Esophagus squamous epithelium (tissue), 5 donors: ENCODE measurements at regions not wholly inside any gene's neighbourhood (a gene's known extent, or its start where the extent isn't known, plus 50 kb on each side); places are given as distances from the start of the nearest gene placed in this dataset.
A peak's percentile ranks its signal among the peaks of the same experiment; 100 is the strongest.
"Not testable (repeated sequence)": the region's sequence is repeated elsewhere in the genome, so short reads cannot be mapped to it uniquely, and the experiment has no call there.

Experiments
- DNase-seq: peaks from one replicate; lab custom pipeline; 2025; lab: John Stamatoyannopoulos, UW
- H3K27ac ChIP-seq, 4 donors: fragments of 200-600 bp; sonication (generic); one replicate each; pipeline ENCODE4 v1.5.1; 2016 to 2019; ENCODE audit warnings: mild to moderate bottlenecking in 1 of 4
- H3K27me3 ChIP-seq, 4 donors: fragments of 200-600 bp; sonication (generic); 1 replicate in 3 of 4; 2 replicates in 1 of 4; pipeline versions ENCODE4 v1.5.1 to v1.6.0; 2017 to 2021; ENCODE audit warnings: antibody characterized with exemption in 1 of 4
- H3K36me3 ChIP-seq, 3 donors: fragments of 200-600 bp; sonication (generic); one replicate each; pipeline ENCODE4 v1.5.1; 2016 to 2019
- H3K4me1 ChIP-seq, 3 donors: fragments of 200-600 bp; sonication (generic); one replicate each; pipeline ENCODE4 v1.5.1; 2017 to 2019
- H3K4me3 ChIP-seq, 4 donors: fragments of 200-600 bp; sonication (generic); 1 replicate in 3 of 4; 2 replicates in 1 of 4; pipeline ENCODE4 v1.5.1; 2016 to 2019; ENCODE audit warnings: mild to moderate bottlenecking in 2 of 4, moderate library complexity in 1 of 4
- H3K9me3 ChIP-seq, 3 donors: fragments of 200-600 bp; sonication (generic); one replicate each; pipeline ENCODE4 v1.5.1; 2016 to 2019
- CTCF ChIP-seq, 6 experiments: fragments of 450-650 bp in 4 of 6; fragments of 200-600 bp in 2 of 6; sonication (generic) in 2 of 6; IDR thresholded peaks; one replicate each; pipeline ENCODE4 v1.5.1; 2016 to 2019; ENCODE audit warnings: antibody characterized with exemption in 6 of 6, mild to moderate bottlenecking in 4 of 6, moderate library complexity in 4 of 6
- POLR2A ChIP-seq, 4 donors: fragments of 450-650 bp; IDR thresholded peaks; one replicate each; pipeline ENCODE4 v1.6.1; 2017; ENCODE audit warnings: antibody characterized with exemption in 4 of 4, mild to moderate bottlenecking in 4 of 4, moderate library complexity in 3 of 4
- WGBS, 2 donors: methylation state at CpG; one replicate each; pipeline ENCODE4 v1.1.5; 2018; 5-methylcytosine and 5-hydroxymethylcytosine counted together
- intact Hi-C: fragments of 100-400 bp; cut with DNase I; formaldehyde crosslinking; loops from one replicate; pipeline ENCODE4 v1.15.0; 2022
- donor health status: DM: yes; HTN: yes; CAD: no.

GRCh38 chr2:109721135-109721534 is 73.0 kb upstream of the RGPD5 start:
- Histone ChIP-seq H3K27ac (peak overlapping the region; percentile 82 to 90 (median 84)), H3K27me3 (no peaks in the 10 kb centered on the region), H3K36me3 (no peaks in the 10 kb centered on the region), H3K4me3 (peak overlapping the region in 1 of 4 donors; percentile 10), H3K4me1 (peaks cover 20 to 54% (median 21%) of the 10 kb centered on the region in 3 donors), H3K9me3 (no peaks in the 10 kb centered on the region)
- WGBS, 2 donors = 20 to 51% methylated on average over 7 to 9 of the region's 9 CpGs
- DNase-seq = no peak
- TF ChIP-seq CTCF (IDR thresholded peaks at IDR 0.05) (no peak), POLR2A (IDR thresholded peaks at IDR 0.05) (no peak)
- intact Hi-C loops = no loop called here

GRCh38 chr2:109721626-109722025 is 72.5 kb upstream of the RGPD5 start:
- Histone ChIP-seq H3K4me1 (peaks cover 20 to 59% (median 21%) of the 10 kb centered on the region in 3 donors), H3K4me3 (peak overlapping the region in 1 of 4 donors; percentile 10), H3K27me3 (no peaks in the 10 kb centered on the region), H3K9me3 (no peaks in the 10 kb centered on the region), H3K27ac (peak overlapping the region; percentile 67 to 90 (median 84)), H3K36me3 (no peaks in the 10 kb centered on the region)
- TF ChIP-seq POLR2A (IDR thresholded peaks at IDR 0.05) = no peak
- TF ChIP-seq CTCF (IDR thresholded peaks at IDR 0.05) = no peak
- DNase-seq = no peak
- intact Hi-C loops = no loop called here
- 41 to 72% methylated on average over 2 to 7 of the region's 8 CpGs for WGBS, 2 donors

GRCh38 chr2:109722026-109722425 is 72.1 kb upstream of the RGPD5 start:
- 30 to 42% methylated on average over 5 of the region's 5 CpGs for WGBS, 2 donors
- Histone ChIP-seq H3K4me3 (no peak overlapping the region), H3K27me3 (no peaks in the 10 kb centered on the region), H3K27ac (peak overlapping the region; percentile 67 to 90 (median 84)), H3K4me1 (peaks cover 20 to 63% (median 21%) of the 10 kb centered on the region in 3 donors), H3K9me3 (no peaks in the 10 kb centered on the region), H3K36me3 (no peaks in the 10 kb centered on the region)
- intact Hi-C loops = no loop called here
- no peak for DNase-seq
- no peak for TF ChIP-seq CTCF (IDR thresholded peaks at IDR 0.05)
- TF ChIP-seq POLR2A (IDR thresholded peaks at IDR 0.05) = no peak

GRCh38 chr2:109722640-109723039 is 71.5 kb upstream of the RGPD5 start:
- peak overlapping the region in 2 of 4 donors; percentile 84 to 90 for H3K27ac ChIP-seq
- H3K4me1 ChIP-seq = peaks cover 20 to 69% (median 21%) of the 10 kb centered on the region in 3 donors
- H3K9me3 ChIP-seq, H3K36me3 ChIP-seq, DNase-seq, H3K4me3 ChIP-seq, H3K27me3 ChIP-seq, intact Hi-C loops: not testable (repeated sequence)
- 68 to 69% methylated on average over 3 of the region's 3 CpGs for WGBS, 2 donors

GRCh38 chr2:109723153-109723552 is 71.0 kb upstream of the RGPD5 start:
- intact Hi-C loops, H3K27me3 ChIP-seq, H3K9me3 ChIP-seq, DNase-seq, H3K4me3 ChIP-seq, H3K36me3 ChIP-seq: not testable (repeated sequence)
- Histone ChIP-seq H3K27ac (peak overlapping the region in 2 of 4 donors; percentile 84 to 90), H3K4me1 (peaks cover 20 to 69% (median 21%) of the 10 kb centered on the region in 3 donors)
- WGBS, 2 donors = 90 to 92% methylated on average over 3 of the region's 3 CpGs

- 70 to 87% methylated on average over 6 of the region's 9 CpGs for WGBS, 2 donors
- Histone ChIP-seq H3K27me3 (no peaks in the 10 kb centered on the region), H3K4me3 (no peak overlapping the region), H3K4me1 (peaks cover 19 to 79% (median 21%) of the 10 kb centered on the region in 3 donors), H3K27ac (peak overlapping the region in 1 of 4 donors; percentile 17), H3K9me3 (no peaks in the 10 kb centered on the region), H3K36me3 (no peaks in the 10 kb centered on the region)
- intact Hi-C loops = no loop called here
- DNase-seq = no peak
- TF ChIP-seq POLR2A (IDR thresholded peaks at IDR 0.05) = no peak
- TF ChIP-seq CTCF (IDR thresholded peaks at IDR 0.05) = no peak
These were observed 69.3 kb upstream of the RGPD5 start for GRCh38 chr2:109724533-109725460.
